H1 (cell line): ENCODE measurements at regions not wholly inside any gene's neighbourhood (a gene's known extent, or its start where the extent isn't known, plus 50 kb on each side); places are given as distances from the start of the nearest gene placed in this dataset.

Source experiments
- CTCF ChIA-PET: fragments of 300-600 bp; sonication (Branson Sonifier 250); formaldehyde crosslinking; loops from one replicate; lab custom pipeline; 2021; ENCODE audit not compliant: partially characterized antibody; lab: Charles Lee
- POLR2A ChIA-PET: fragments of 300-600 bp; sonication (Branson Sonifier 250); formaldehyde crosslinking; loops from one replicate; lab custom pipeline; 2021; ENCODE audit warnings: inconsistent platforms; ENCODE audit not compliant: partially characterized antibody; lab: Charles Lee
- DNase-seq, 2 experiments: peaks; one replicate each; pipeline versions ENCODE4 v3.0.0 to v3.0.0-alpha.2; 2010 to 2022; ENCODE audit warnings: low spot score in 2 of 2, low read depth in 1 of 2, mixed read lengths in 1 of 2
- FAIRE-seq: peaks from 2 replicates; lab custom pipeline; 2011; peaks lifted over from hg19 to GRCh38; lab: Jason Lieb, UNC
- H2AFZ ChIP-seq: 2 replicates; pipeline ENCODE4 v1.8.1; 2012; ENCODE audit warnings: low read length, inconsistent platforms
- H2AK5ac ChIP-seq: 2 replicates; pipeline ENCODE4 v1.6.1; 2013; ENCODE audit warnings: low read depth, low read length
- H2BK120ac ChIP-seq: replicated peaks from 2 replicates; pipeline ENCODE3; 2013; ENCODE audit warnings: low read depth, low read length, inconsistent platforms
- H2BK12ac ChIP-seq: 2 replicates; pipeline ENCODE4 v1.6.1; 2013; ENCODE audit warnings: low read depth, low read length
- H2BK15ac ChIP-seq: 2 replicates; pipeline ENCODE4 v1.6.1; 2013; ENCODE audit warnings: low read length
- H2BK20ac ChIP-seq: 2 replicates; pipeline ENCODE4 v1.6.1; 2013; ENCODE audit warnings: low read length
- H2BK5ac ChIP-seq: 2 replicates; pipeline ENCODE4 v1.6.1; 2013; ENCODE audit warnings: low read depth, low read length
- H3K14ac ChIP-seq: 2 replicates; pipeline ENCODE4 v1.6.1; 2013; ENCODE audit warnings: inconsistent platforms; ENCODE audit not compliant: insufficient read length
- H3K18ac ChIP-seq: 2 replicates; pipeline ENCODE4 v1.6.1; 2013; ENCODE audit warnings: low read length; ENCODE audit errors: extremely low read depth
- H3K23ac ChIP-seq: 2 replicates; pipeline ENCODE4 v1.6.1; 2013; ENCODE audit warnings: inconsistent platforms; ENCODE audit not compliant: insufficient read length
- H3K23me2 ChIP-seq: 2 replicates; pipeline ENCODE4 v1.6.1; 2013; ENCODE audit warnings: low read depth, low read length
- H3K27ac ChIP-seq: 2 replicates; pipeline ENCODE4 v1.6.1; 2011; ENCODE audit warnings: low read depth, low read length, inconsistent platforms
- H3K27me3 ChIP-seq, 4 experiments: replicated peaks in 1 of 4; 1 replicate in 1 of 4; 2 replicates in 3 of 4; pipeline versions ENCODE4 v1.6.1 to v1.8.1; 2011 to 2013; ENCODE audit warnings: low read length in 3 of 4, mild to moderate bottlenecking in 3 of 4, inconsistent platforms in 2 of 4, mixed read lengths in 2 of 4, moderate library complexity in 1 of 4; ENCODE audit not compliant: control insufficient read depth in 3 of 4, insufficient read depth in 3 of 4; ENCODE audit errors: extremely low read depth in 1 of 4
- H3K36me3 ChIP-seq, 4 experiments: 2 replicates each; pipeline versions ENCODE4 v1.6.1 to v1.8.1; 2011 to 2013; ENCODE audit warnings: mild to moderate bottlenecking in 4 of 4, low read length in 3 of 4, moderate library complexity in 2 of 4, control low read depth in 1 of 4, inconsistent platforms in 1 of 4; ENCODE audit not compliant: insufficient read depth in 4 of 4, control insufficient read depth in 2 of 4
- H3K4ac ChIP-seq: replicated peaks from 2 replicates; pipeline ENCODE3; 2013; ENCODE audit warnings: low read length, low read depth, mixed read lengths, inconsistent platforms; ENCODE audit not compliant: insufficient read length
- H3K4me1 ChIP-seq, 4 experiments: replicated peaks in 1 of 4; 1 replicate in 1 of 4; 2 replicates in 3 of 4; pipeline versions ENCODE4 v1.6.1 to v1.8.1; 2011 to 2013; ENCODE audit warnings: low read length in 3 of 4, inconsistent platforms in 2 of 4, mixed read lengths in 1 of 4; ENCODE audit not compliant: insufficient read depth in 4 of 4, control insufficient read depth in 3 of 4
- H3K4me2 ChIP-seq, 2 experiments: 2 replicates each; pipeline versions ENCODE4 v1.6.1 to v1.8.1; 2011 to 2013; ENCODE audit warnings: low read depth in 2 of 2, low read length in 2 of 2, control low read depth in 1 of 2, inconsistent platforms in 1 of 2, mild to moderate bottlenecking in 1 of 2; ENCODE audit not compliant: insufficient read depth in 1 of 2
- H3K4me3 ChIP-seq, 4 experiments: fragments of 200-600, 300-600 bp in 1 of 4; sonication (generic), shearing (Covaris generic), sonication (Bioruptor Twin) in 1 of 4; 2 replicates each; pipeline versions ENCODE4 v1.5.1 to v1.8.1; 2011 to 2016; ENCODE audit warnings: low read length in 4 of 4, low read depth in 3 of 4, control low read depth in 2 of 4, inconsistent platforms in 2 of 4, mild to moderate bottlenecking in 2 of 4, mixed read lengths in 1 of 4, moderate library complexity in 1 of 4; ENCODE audit not compliant: insufficient read depth in 2 of 4; ENCODE audit errors: extremely low read depth in 1 of 4
- H3K56ac ChIP-seq: replicated peaks from 2 replicates; pipeline ENCODE3; 2013; ENCODE audit warnings: low read depth, mild to moderate bottlenecking, mixed read lengths, low read length, inconsistent platforms; ENCODE audit not compliant: insufficient read length
- H3K79me1 ChIP-seq: 2 replicates; pipeline ENCODE4 v1.6.1; 2013; ENCODE audit warnings: low read depth, low read length, control low read depth
- H3K79me2 ChIP-seq, 2 experiments: 2 replicates each; pipeline versions ENCODE4 v1.6.1 to v1.8.1; 2012 to 2013; ENCODE audit warnings: low read length in 2 of 2, mild to moderate bottlenecking in 2 of 2, inconsistent platforms in 1 of 2; ENCODE audit not compliant: insufficient read depth in 2 of 2, control insufficient read depth in 1 of 2
- H3K9ac ChIP-seq, 4 experiments: replicated peaks in 1 of 4; 1 replicate in 1 of 4; 2 replicates in 3 of 4; pipeline versions ENCODE4 v1.6.1 to v1.8.1; 2011 to 2013; ENCODE audit warnings: low read depth in 3 of 4, low read length in 3 of 4, control low read depth in 2 of 4, mild to moderate bottlenecking in 2 of 4, moderate library complexity in 2 of 4, inconsistent platforms in 1 of 4; ENCODE audit errors: extremely low read depth in 1 of 4
- H3K9me3 ChIP-seq, 2 experiments: 2 replicates each; pipeline versions ENCODE4 v1.6.1 to v1.8.1; 2012 to 2013; ENCODE audit warnings: mild to moderate bottlenecking in 2 of 2, moderate library complexity in 2 of 2, control low read depth in 1 of 2, inconsistent platforms in 1 of 2, low read depth in 1 of 2, low read length in 1 of 2, mixed read lengths in 1 of 2; ENCODE audit not compliant: insufficient read depth in 2 of 2
- H4K20me1 ChIP-seq, 2 experiments: replicated peaks in 1 of 2; 2 replicates each; pipeline versions ENCODE3 to v1.8.1; 2011 to 2013; ENCODE audit warnings: inconsistent platforms in 2 of 2, low read length in 2 of 2, mild to moderate bottlenecking in 1 of 2; ENCODE audit not compliant: insufficient read depth in 2 of 2, control insufficient read depth in 1 of 2
- H4K5ac ChIP-seq: 2 replicates; pipeline ENCODE4 v1.6.1; 2013; ENCODE audit warnings: low read length, low read depth, mixed read lengths, inconsistent platforms; ENCODE audit not compliant: insufficient read length
- H4K8ac ChIP-seq: 2 replicates; pipeline ENCODE4 v1.8.0; 2013; ENCODE audit warnings: mild to moderate bottlenecking, moderate library complexity, low read length, inconsistent platforms; ENCODE audit not compliant: insufficient read depth; ENCODE audit errors: extremely low read depth
- H4K91ac ChIP-seq: replicated peaks from 2 replicates; pipeline ENCODE3; 2013; ENCODE audit warnings: low read length, mixed read lengths, inconsistent platforms; ENCODE audit not compliant: insufficient read length
- EZH2 ChIP-seq: fragments of 200-600 bp; sonication (generic); IDR thresholded peaks from 2 replicates; pipeline ENCODE4 v1.7.1; 2012; ENCODE audit warnings: low read depth, mild to moderate bottlenecking, moderate library complexity, low read length, inconsistent platforms; ENCODE audit not compliant: severe bottlenecking
- HDAC2 ChIP-seq, 2 experiments: fragments of 300-600 bp in 1 of 2; sonication (generic) in 1 of 2; IDR thresholded peaks; 2 replicates each; pipeline ENCODE4 v1.6.1; 2011 to 2012; ENCODE audit warnings: low read depth in 2 of 2, low read length in 2 of 2, mild to moderate bottlenecking in 2 of 2, moderate library complexity in 2 of 2, borderline replicate concordance in 1 of 2, inconsistent platforms in 1 of 2
- JUND ChIP-seq: IDR thresholded peaks from 2 replicates; pipeline ENCODE4 v1.6.1; 2011; ENCODE audit warnings: mild to moderate bottlenecking, improper control_type of control experiment, low read length
- KDM1A ChIP-seq: fragments of 200-600, 300-600 bp; sonication (generic); IDR thresholded peaks from 2 replicates; pipeline ENCODE4 v1.7.1; 2016; ENCODE audit warnings: mild to moderate bottlenecking, low read length, borderline replicate concordance
- KDM4A ChIP-seq: IDR thresholded peaks from one replicate; pipeline ENCODE4 v1.7.1; 2012; ENCODE audit warnings: low read depth, mild to moderate bottlenecking, moderate library complexity, low read length, inconsistent platforms; ENCODE audit not compliant: severe bottlenecking
- MAX ChIP-seq: IDR thresholded peaks from 2 replicates; pipeline ENCODE4 v1.6.1; 2012; ENCODE audit warnings: inconsistent platforms
- NANOG ChIP-seq: IDR thresholded peaks from 2 replicates; pipeline ENCODE4 v1.6.1; 2011; ENCODE audit warnings: low read length, low read depth, mild to moderate bottlenecking, inconsistent platforms; ENCODE audit not compliant: insufficient read depth, poor library complexity, severe bottlenecking
- NRF1 ChIP-seq: IDR thresholded peaks from 2 replicates; pipeline ENCODE4 v1.6.1; 2011; ENCODE audit warnings: mild to moderate bottlenecking, low read depth, low read length, improper control_type of control experiment
- SIN3A ChIP-seq, 2 experiments: IDR thresholded peaks in 1 of 2; conservative IDR thresholded peaks in 1 of 2; 2 replicates each; pipeline ENCODE4 v1.6.1; 2011 to 2012; ENCODE audit warnings: low read length in 2 of 2, improper control_type of control experiment in 1 of 2, low read depth in 1 of 2, mild to moderate bottlenecking in 1 of 2
- SIX5 ChIP-seq: IDR thresholded peaks from 2 replicates; pipeline ENCODE4 v1.6.1; 2011; ENCODE audit warnings: mild to moderate bottlenecking, low read depth, low read length
- SP1 ChIP-seq: IDR thresholded peaks from 2 replicates; pipeline ENCODE4 v1.6.1; 2011; ENCODE audit warnings: low read depth, low read length
- SRF ChIP-seq: IDR thresholded peaks from 2 replicates; pipeline ENCODE4 v1.6.1; 2011; ENCODE audit warnings: mild to moderate bottlenecking, low read depth, low read length, moderate library complexity
- SUZ12 ChIP-seq: fragments of 200-600 bp; sonication (generic); IDR thresholded peaks from 2 replicates; pipeline ENCODE4 v1.6.1; 2012; ENCODE audit warnings: mild to moderate bottlenecking, inconsistent platforms, low read length, moderate library complexity, mixed read lengths
- TAF7 ChIP-seq: optimal IDR thresholded peaks from 2 replicates; pipeline ENCODE3; 2011; ENCODE audit warnings: low read depth, mild to moderate bottlenecking, inconsistent platforms, low read length, moderate library complexity, borderline replicate concordance
- TCF12 ChIP-seq: IDR thresholded peaks from 2 replicates; pipeline ENCODE4 v1.6.1; 2011; ENCODE audit warnings: low read depth, mild to moderate bottlenecking, low read length
- WGBS, 2 experiments: shearing (Covaris generic) in 1 of 2; methylation state at CpG; one replicate each; pipeline versions ENCODE4 v1.1.6 to v1.1.7; 2013 to 2015; ENCODE audit warnings: low lambda C conversion rate in 2 of 2, mixed read lengths in 2 of 2, inconsistent platforms in 1 of 2, low coverage in 1 of 2, missing lambda C conversion rate in 1 of 2; ENCODE audit not compliant: insufficient replicate concordance in 2 of 2, insufficient coverage in 1 of 2, insufficient read length in 1 of 2; ENCODE audit errors: extremely low coverage in 1 of 2, missing lambda C conversion rate in 1 of 2; 5-methylcytosine and 5-hydroxymethylcytosine counted together

- POLR2A ChIA-PET = no interaction called here
- H3K4ac ChIP-seq = no peak overlapping the region
- no peaks in the 10 kb centered on the region for H3K27me3 ChIP-seq
- peaks cover 0 to 5% (median under 1%) of the 10 kb centered on the region in 4 experiments; a peak in 3 of 8 replicates for H3K36me3 ChIP-seq
- no peak for FAIRE-seq
- H3K14ac ChIP-seq = no peak overlapping the region
- H3K79me1 ChIP-seq = no peaks in the 10 kb centered on the region
- H2AK5ac ChIP-seq = no peak overlapping the region
- no peak overlapping the region for H3K9ac ChIP-seq
- no peak overlapping the region for H2BK5ac ChIP-seq
- no peak overlapping the region for H2BK20ac ChIP-seq
- no peak overlapping the region for H3K27ac ChIP-seq
- H4K5ac ChIP-seq = no peak overlapping the region
- no peak for DNase-seq
- no peak overlapping the region for H3K56ac ChIP-seq
- no peak overlapping the region for H3K18ac ChIP-seq
- WGBS, 2 experiments = 70% methylated on average over 3 of the region's 3 CpGs; no CpG with 5 or more reads in 1 of the 2 experiments
- no peak overlapping the region for H2BK120ac ChIP-seq
- H4K91ac ChIP-seq = no peak overlapping the region
- H4K20me1 ChIP-seq = no peaks in the 10 kb centered on the region
- no peak overlapping the region for H2BK15ac ChIP-seq
- H4K8ac ChIP-seq = no peak overlapping the region
- H2AFZ ChIP-seq = no peak overlapping the region
- CTCF ChIA-PET = no interaction called here
- H3K4me3 ChIP-seq = no peak overlapping the region
- no peak overlapping the region for H2BK12ac ChIP-seq
- no peaks in the 10 kb centered on the region for H3K9me3 ChIP-seq
- no peak overlapping the region for H3K23ac ChIP-seq
- H3K79me2 ChIP-seq = no peaks in the 10 kb centered on the region
- H3K23me2 ChIP-seq = no peaks in the 10 kb centered on the region
- H3K4me1 ChIP-seq = no peaks in the 10 kb centered on the region
- no peak overlapping the region for H3K4me2 ChIP-seq
- TF ChIP-seq NANOG (no peak), KDM4A (no peak), TAF7 (no peak), SUZ12 (no peak), HDAC2 (IDR thresholded peaks at IDR 0.05; ENCODE audit: borderline replicate concordance in 1 of 2, low read depth in 2 of 2, low read length in 2 of 2) (no peak), NRF1 (no peak), SIX5 (no peak), EZH2 (no peak), TCF12 (no peak), SIN3A (conservative IDR thresholded peaks at IDR 0.05 in 1 of 2, IDR thresholded peaks at IDR 0.05 in 1 of 2; ENCODE audit: low read depth in 1 of 2, low read length in 2 of 2) (no peak), SRF (no peak), KDM1A (no peak), JUND (no peak), SP1 (no peak), MAX (no peak)
These were observed 58.0 kb upstream of the SLC4A11 start for GRCh38 chr20:3297079-3297378.
